GM23338 (cell line): ENCODE measurements at regions not wholly inside any gene's neighbourhood (a gene's known extent, or its start where the extent isn't known, plus 50 kb on each side); places are given as distances from the start of the nearest gene placed in this dataset.

Source experiments
- CREB1 ChIP-seq: fragments of 250-450 bp; sonication (Bioruptor Pico); IDR thresholded peaks from 2 replicates; pipeline ENCODE4 v1.5.0; 2020; ENCODE audit warnings: low read depth, mild to moderate bottlenecking, moderate library complexity
- EZH2 ChIP-seq: fragments of 200-600 bp; sonication (generic); IDR thresholded peaks from one replicate; pipeline ENCODE4 v1.8.0; 2017; ENCODE audit warnings: antibody characterized with exemption, mild to moderate bottlenecking, low read depth; ENCODE audit not compliant: unreplicated experiment
- EZH2phosphoT487 ChIP-seq: fragments of 200-600 bp; sonication (generic); IDR thresholded peaks from one replicate; pipeline ENCODE4 v1.8.1; 2018; ENCODE audit warnings: antibody characterized with exemption; ENCODE audit not compliant: unreplicated experiment
- POLR2AphosphoS5 ChIP-seq: IDR thresholded peaks from 2 replicates; pipeline ENCODE4 v1.6.1; 2016; ENCODE audit warnings: antibody characterized with exemption, low read depth
- ZNF114 ChIP-seq: fragments of 250-450 bp; sonication (Bioruptor Pico); IDR thresholded peaks from 2 replicates; pipeline ENCODE4 v1.5.0; 2020; ENCODE audit warnings: mild to moderate bottlenecking, moderate library complexity
- TF ChIP-seq, protein P1 (sequence below), 2 experiments: fragments of 200-600 bp in 1 of 2; sonication (generic) in 1 of 2; conservative IDR thresholded peaks; 2 replicates each; pipeline versions ENCODE4 v1.5.1 to v1.6.1; 2016 to 2017; ENCODE audit warnings: antibody characterized with exemption in 2 of 2, low read depth in 2 of 2, mild to moderate bottlenecking in 2 of 2, moderate library complexity in 1 of 2
- TF ChIP-seq, protein P2 (sequence below): IDR thresholded peaks from 2 replicates; pipeline ENCODE4 v1.6.1; 2016; ENCODE audit warnings: antibody characterized with exemption

DNA sequence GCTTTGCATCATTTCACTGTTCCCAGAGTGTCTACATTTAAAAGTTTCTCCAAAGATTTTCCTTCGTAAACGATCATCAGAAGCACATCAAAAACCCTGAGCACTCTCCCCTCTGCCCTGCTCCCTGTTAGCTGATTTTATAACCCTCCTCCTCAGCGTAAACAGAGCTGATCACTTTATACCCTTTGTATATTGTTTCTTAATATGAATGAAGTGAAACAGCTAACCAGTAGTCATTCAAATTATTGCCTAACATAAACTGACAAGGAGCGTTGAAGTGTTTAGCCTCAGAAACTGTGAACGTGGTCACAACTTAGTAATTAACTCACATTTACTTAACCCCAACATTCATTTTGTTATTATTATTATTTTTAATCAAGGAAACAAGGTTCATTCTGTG lies 160.0 kb upstream of the FOXF1 start:
- TF ChIP-seq, protein P1, sequence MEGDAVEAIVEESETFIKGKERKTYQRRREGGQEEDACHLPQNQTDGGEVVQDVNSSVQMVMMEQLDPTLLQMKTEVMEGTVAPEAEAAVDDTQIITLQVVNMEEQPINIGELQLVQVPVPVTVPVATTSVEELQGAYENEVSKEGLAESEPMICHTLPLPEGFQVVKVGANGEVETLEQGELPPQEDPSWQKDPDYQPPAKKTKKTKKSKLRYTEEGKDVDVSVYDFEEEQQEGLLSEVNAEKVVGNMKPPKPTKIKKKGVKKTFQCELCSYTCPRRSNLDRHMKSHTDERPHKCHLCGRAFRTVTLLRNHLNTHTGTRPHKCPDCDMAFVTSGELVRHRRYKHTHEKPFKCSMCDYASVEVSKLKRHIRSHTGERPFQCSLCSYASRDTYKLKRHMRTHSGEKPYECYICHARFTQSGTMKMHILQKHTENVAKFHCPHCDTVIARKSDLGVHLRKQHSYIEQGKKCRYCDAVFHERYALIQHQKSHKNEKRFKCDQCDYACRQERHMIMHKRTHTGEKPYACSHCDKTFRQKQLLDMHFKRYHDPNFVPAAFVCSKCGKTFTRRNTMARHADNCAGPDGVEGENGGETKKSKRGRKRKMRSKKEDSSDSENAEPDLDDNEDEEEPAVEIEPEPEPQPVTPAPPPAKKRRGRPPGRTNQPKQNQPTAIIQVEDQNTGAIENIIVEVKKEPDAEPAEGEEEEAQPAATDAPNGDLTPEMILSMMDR (conservative IDR thresholded peaks at IDR 0.05; ENCODE audit: low read depth in 2 of 2) = no peak
- TF ChIP-seq EZH2phosphoT487 (no peak), CREB1 (no peak), EZH2 (no peak), ZNF114 (CRISPR knock-in tag) (no peak), POLR2AphosphoS5 (no peak)
- TF ChIP-seq, protein P2, sequence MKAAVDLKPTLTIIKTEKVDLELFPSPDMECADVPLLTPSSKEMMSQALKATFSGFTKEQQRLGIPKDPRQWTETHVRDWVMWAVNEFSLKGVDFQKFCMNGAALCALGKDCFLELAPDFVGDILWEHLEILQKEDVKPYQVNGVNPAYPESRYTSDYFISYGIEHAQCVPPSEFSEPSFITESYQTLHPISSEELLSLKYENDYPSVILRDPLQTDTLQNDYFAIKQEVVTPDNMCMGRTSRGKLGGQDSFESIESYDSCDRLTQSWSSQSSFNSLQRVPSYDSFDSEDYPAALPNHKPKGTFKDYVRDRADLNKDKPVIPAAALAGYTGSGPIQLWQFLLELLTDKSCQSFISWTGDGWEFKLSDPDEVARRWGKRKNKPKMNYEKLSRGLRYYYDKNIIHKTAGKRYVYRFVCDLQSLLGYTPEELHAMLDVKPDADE = no peak
